ENCODE measurements at regions not wholly inside any gene's neighbourhood (a gene's known extent, or its start where the extent isn't known, plus 50 kb on each side); places are given as distances from the start of the nearest gene placed in this dataset.

GRCh38 chr15:81962482-81962881, 83.3 kb downstream of the MEX3B start:
- no peak for TF ChIP-seq CTCF (IDR thresholded peaks at IDR 0.05; ENCODE audit: insufficient read depth, low read depth, low read length, missing control alignments)
- DNase-seq (ENCODE audit: low read depth): no peak
- H3K4me3 ChIP-seq (ENCODE audit: low read length): no peak overlapping the region

- no peak for TF ChIP-seq CTCF (IDR thresholded peaks at IDR 0.05; ENCODE audit: insufficient read depth, low read depth, low read length, missing control alignments)
- no peak overlapping the region for H3K4me3 ChIP-seq (ENCODE audit: low read length)
- no peak for DNase-seq (ENCODE audit: low read depth)
These were observed 86.6 kb downstream of the MEX3B start for GRCh38 chr15:81959196-81959595.

DNA sequence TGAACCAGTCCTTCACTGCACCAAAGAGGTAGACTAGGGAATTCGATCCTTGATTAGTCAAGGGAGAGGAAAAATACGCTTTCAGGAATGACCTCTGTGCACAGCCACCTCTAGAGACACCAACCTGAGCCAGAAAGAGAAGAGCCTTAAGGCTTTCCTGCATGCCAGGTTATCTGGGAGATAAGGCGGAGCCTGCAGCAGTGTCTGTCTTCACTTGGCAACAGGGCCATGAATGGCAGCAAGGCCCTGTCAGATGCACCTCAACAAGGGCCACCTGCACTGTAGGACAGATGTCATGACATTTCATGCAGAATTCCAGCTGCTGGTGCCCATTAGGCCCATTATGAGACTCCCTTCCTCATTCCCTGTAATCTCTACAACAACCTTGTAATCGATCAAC, 88.1 kb downstream of the MEX3B start:
- TF ChIP-seq CTCF (IDR thresholded peaks at IDR 0.05; ENCODE audit: insufficient read depth, low read depth, low read length, missing control alignments): no peak
- DNase-seq (ENCODE audit: low read depth): no peak
- H3K4me3 ChIP-seq (ENCODE audit: low read length): no peak overlapping the region

DNA sequence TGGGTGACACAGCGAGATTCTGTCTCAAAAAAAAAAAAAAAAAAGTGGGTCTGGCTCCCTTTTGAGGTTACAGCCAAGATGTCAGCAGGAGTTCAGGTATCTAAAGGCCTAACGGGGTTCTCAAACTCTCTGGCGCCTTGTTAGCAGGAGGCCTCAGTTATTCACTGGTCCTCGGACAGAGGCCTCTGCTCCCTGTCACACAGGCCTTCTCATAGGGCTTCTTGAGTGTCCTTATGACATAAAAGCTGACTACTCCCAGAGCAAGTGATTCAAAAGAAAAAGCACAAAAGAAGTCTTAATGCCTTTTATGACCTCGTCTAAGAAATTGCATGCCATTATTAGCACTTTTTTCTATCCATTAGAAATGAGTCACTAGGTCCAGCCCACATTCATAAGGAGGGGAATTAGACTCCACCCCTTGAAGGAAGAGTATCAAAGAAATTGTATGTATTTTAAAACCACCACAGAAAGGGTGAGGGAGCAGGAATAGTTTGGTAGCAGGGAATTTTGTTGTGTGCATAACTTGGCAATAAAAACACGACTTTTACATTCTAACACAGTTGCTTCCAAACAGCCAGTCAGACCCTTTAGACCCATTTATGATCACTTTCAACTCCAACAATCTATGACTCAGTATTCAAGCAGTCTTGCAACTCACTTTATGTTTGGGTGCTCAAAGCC, 90.3 kb downstream of the MEX3B start:
- no peak overlapping the region for H3K4me3 ChIP-seq (ENCODE audit: low read length)
- no peak for DNase-seq (ENCODE audit: low read depth)
- TF ChIP-seq CTCF (IDR thresholded peaks at IDR 0.05; ENCODE audit: insufficient read depth, low read depth, low read length, missing control alignments): no peak

DNA sequence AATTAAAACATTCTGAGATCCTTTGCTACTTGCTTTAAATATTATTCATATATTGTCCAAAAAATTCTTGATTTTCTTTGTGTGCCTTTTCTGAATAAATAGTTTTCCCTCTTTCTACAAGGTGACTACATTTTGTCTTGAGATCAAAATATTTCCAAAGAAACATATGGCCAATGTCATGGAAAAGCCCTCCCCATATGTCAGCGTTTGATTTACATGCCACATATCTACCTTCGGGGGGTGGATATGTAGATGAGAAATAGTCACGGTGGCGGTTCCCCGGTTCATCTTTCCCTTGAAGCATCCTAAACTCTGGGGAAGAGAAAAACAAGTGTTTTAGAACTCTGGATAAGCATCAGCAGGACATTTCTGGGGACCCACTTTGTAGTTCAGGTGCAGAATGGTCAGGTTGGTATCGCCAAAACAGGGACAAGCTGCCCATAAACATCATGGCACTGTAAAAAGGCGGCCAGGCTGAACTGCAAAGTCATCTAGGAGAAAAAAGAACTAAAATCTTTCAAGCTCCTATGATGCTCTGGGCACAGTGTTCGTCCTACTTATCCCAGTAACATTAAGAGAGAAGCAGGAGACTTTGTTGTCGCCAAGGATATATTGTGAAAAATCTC, 91.5 kb downstream of the MEX3B start:
- H3K4me3 ChIP-seq (ENCODE audit: low read length): no peak overlapping the region
- no peak for TF ChIP-seq CTCF (IDR thresholded peaks at IDR 0.05; ENCODE audit: insufficient read depth, low read depth, low read length, missing control alignments)
- DNase-seq (ENCODE audit: low read depth): no peak

- H3K4me3 ChIP-seq (ENCODE audit: low read length): no peak overlapping the region
- DNase-seq (ENCODE audit: low read depth): no peak
- TF ChIP-seq CTCF (IDR thresholded peaks at IDR 0.05; ENCODE audit: insufficient read depth, low read depth, low read length, missing control alignments): no peak
These were observed 94.9 kb downstream of the MEX3B start for GRCh38 chr15:81950841-81951414.
